Liver (tissue), 8 donors: ENCODE measurements at regions not wholly inside any gene's neighbourhood (a gene's known extent, or its start where the extent isn't known, plus 50 kb on each side); places are given as distances from the start of the nearest gene placed in this dataset.

Experiments used
- DNase-seq: peaks from one replicate; pipeline ENCODE4 v3.0.0-alpha.2; 2017; ENCODE audit warnings: low spot score
- H3K27ac ChIP-seq, 2 donors: one replicate each; pipeline ENCODE4 v1.7.0; 2013; ENCODE audit warnings: inconsistent platforms in 2 of 2, low read length in 2 of 2, control low read depth in 1 of 2, low read depth in 1 of 2, mild to moderate bottlenecking in 1 of 2
- H3K27me3 ChIP-seq, 4 donors: one replicate each; pipeline versions ENCODE4 v1.6.1 to v1.7.0; 2013; ENCODE audit warnings: low read length in 3 of 4, inconsistent platforms in 1 of 4, mild to moderate bottlenecking in 1 of 4, moderate library complexity in 1 of 4; ENCODE audit not compliant: control insufficient read depth in 4 of 4, insufficient read depth in 4 of 4
- H3K36me3 ChIP-seq, 4 donors: one replicate each; pipeline versions ENCODE4 v1.6.1 to v1.7.0; 2013; ENCODE audit warnings: low read length in 3 of 4, mild to moderate bottlenecking in 3 of 4, low read depth in 1 of 4, moderate library complexity in 1 of 4; ENCODE audit not compliant: control insufficient read depth in 4 of 4, insufficient read depth in 3 of 4
- H3K4me1 ChIP-seq, 4 donors: one replicate each; pipeline versions ENCODE4 v1.6.1 to v1.7.0; 2013; ENCODE audit warnings: low read length in 3 of 4, mild to moderate bottlenecking in 3 of 4, moderate library complexity in 1 of 4; ENCODE audit not compliant: control insufficient read depth in 4 of 4, insufficient read depth in 4 of 4
- H3K4me3 ChIP-seq, 3 donors: one replicate each; pipeline versions ENCODE4 v1.6.1 to v1.7.0; 2013; ENCODE audit warnings: low read length in 3 of 3, control low read depth in 1 of 3, low read depth in 1 of 3, mild to moderate bottlenecking in 1 of 3
- H3K9ac ChIP-seq, 2 donors: one replicate each; pipeline ENCODE4 v1.7.0; 2013; ENCODE audit warnings: low read length in 2 of 2, mild to moderate bottlenecking in 2 of 2, moderate library complexity in 2 of 2, control low read depth in 1 of 2, low read depth in 1 of 2
- H3K9me3 ChIP-seq, 4 donors: one replicate each; pipeline versions ENCODE4 v1.6.1 to v1.7.0; 2013; ENCODE audit warnings: low read length in 3 of 4; ENCODE audit not compliant: control insufficient read depth in 4 of 4
- EGR1 ChIP-seq, 2 donors: IDR thresholded peaks; 2 replicates each; pipeline ENCODE4 v1.6.1; 2016 to 2018; ENCODE audit warnings: antibody characterized with exemption in 2 of 2, low read depth in 2 of 2
- FOXA1 ChIP-seq: IDR thresholded peaks from 2 replicates; pipeline ENCODE4 v1.6.1; 2016; ENCODE audit warnings: antibody characterized with exemption
- FOXA2 ChIP-seq: IDR thresholded peaks from 2 replicates; pipeline ENCODE4 v1.6.1; 2016; ENCODE audit warnings: antibody characterized with exemption
- GABPA ChIP-seq, 2 donors: IDR thresholded peaks in 1 of 2; conservative IDR thresholded peaks in 1 of 2; 2 replicates each; pipeline ENCODE4 v1.6.1; 2016; ENCODE audit warnings: antibody characterized with exemption in 2 of 2, mild to moderate bottlenecking in 1 of 2, moderate library complexity in 1 of 2
- HNF4A ChIP-seq, 2 donors: conservative IDR thresholded peaks; 2 replicates each; pipeline ENCODE4 v1.6.1; 2016; ENCODE audit warnings: antibody characterized with exemption in 2 of 2, mild to moderate bottlenecking in 2 of 2
- HNF4G ChIP-seq: IDR thresholded peaks from 2 replicates; pipeline ENCODE4 v1.6.1; 2016; ENCODE audit warnings: antibody characterized with exemption
- JUND ChIP-seq, 2 donors: IDR thresholded peaks; 2 replicates each; pipeline ENCODE4 v1.6.1; 2016; ENCODE audit warnings: antibody characterized with exemption in 2 of 2
- NR2F2 ChIP-seq: IDR thresholded peaks from 2 replicates; pipeline ENCODE4 v1.6.1; 2016; ENCODE audit warnings: antibody characterized with exemption
- RAD21 ChIP-seq, 2 donors: IDR thresholded peaks; 2 replicates each; pipeline ENCODE4 v1.6.1; 2016; ENCODE audit warnings: antibody characterized with exemption in 2 of 2, mild to moderate bottlenecking in 2 of 2
- RXRA ChIP-seq, 2 donors: IDR thresholded peaks; 2 replicates each; pipeline ENCODE4 v1.6.1; 2017 to 2018; ENCODE audit warnings: antibody characterized with exemption in 2 of 2, mild to moderate bottlenecking in 1 of 2
- SP1 ChIP-seq: IDR thresholded peaks from 2 replicates; pipeline ENCODE4 v1.6.1; 2018; ENCODE audit warnings: antibody characterized with exemption, mild to moderate bottlenecking
- TAF1 ChIP-seq: conservative IDR thresholded peaks from 2 replicates; pipeline ENCODE4 v1.6.1; 2016; ENCODE audit warnings: antibody characterized with exemption, mild to moderate bottlenecking
- YY1 ChIP-seq: IDR thresholded peaks from 2 replicates; pipeline ENCODE4 v1.6.1; 2016; ENCODE audit warnings: antibody characterized with exemption, mild to moderate bottlenecking
- WGBS: extraction: QIAGEN DNeasy Blood & Tissue Kit; methylation state at CpG from one replicate; pipeline ENCODE4 v1.1.7; 2013; 5-methylcytosine and 5-hydroxymethylcytosine counted together
- TF ChIP-seq, protein P1 (sequence below): IDR thresholded peaks from 2 replicates; pipeline ENCODE4 v1.6.1; 2016; ENCODE audit warnings: antibody characterized with exemption
- TF ChIP-seq, protein P2 (sequence below): fragments of 150-350 bp; IDR thresholded peaks from 2 replicates; pipeline ENCODE4 v1.5.1; 2017; ENCODE audit warnings: improper control_type of control experiment, low read depth, low read length; ENCODE audit not compliant: missing input control
- TF ChIP-seq, protein P3 (sequence below): IDR thresholded peaks from 2 replicates; pipeline ENCODE4 v1.6.1; 2016; ENCODE audit warnings: antibody characterized with exemption, mild to moderate bottlenecking
- TF ChIP-seq, protein P4 (sequence below): IDR thresholded peaks from 2 replicates; pipeline ENCODE4 v1.6.1; 2016; ENCODE audit warnings: antibody characterized with exemption
- TF ChIP-seq, protein P5 (sequence below): IDR thresholded peaks from 2 replicates; pipeline ENCODE4 v1.6.1; 2016; ENCODE audit warnings: antibody characterized with exemption
- donor health status: healthy.
- donor health status: healthy.
- donor health status: healthy.
- donor health status: healthy.
- donor health status: healthy.

DNA sequence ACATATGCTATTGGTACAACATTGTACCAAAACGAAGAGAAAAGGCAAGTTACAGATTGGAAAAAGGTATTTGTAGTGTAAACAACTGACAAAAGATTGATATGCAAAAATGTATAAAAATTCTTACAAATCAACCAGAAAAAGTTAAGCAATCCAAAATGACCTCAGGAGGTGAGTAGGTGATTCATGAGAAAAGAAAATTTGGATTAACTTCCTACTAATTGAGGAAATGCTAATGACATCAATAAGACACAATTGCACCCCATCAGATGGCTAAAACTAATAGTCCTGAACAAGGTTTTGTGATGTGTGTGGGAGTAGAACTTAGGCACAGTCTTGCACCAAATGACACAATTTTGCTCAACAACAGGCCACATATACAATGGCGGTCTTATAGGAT is 129.3 kb downstream of the COPS8 start:
- no peaks in the 10 kb centered on the region for H3K36me3 ChIP-seq
- 82% methylated on average over 2 of the region's 2 CpGs for WGBS
- no peak for TF ChIP-seq JUND (IDR thresholded peaks at IDR 0.05)
- TF ChIP-seq YY1: no peak
- TF ChIP-seq, protein P1, sequence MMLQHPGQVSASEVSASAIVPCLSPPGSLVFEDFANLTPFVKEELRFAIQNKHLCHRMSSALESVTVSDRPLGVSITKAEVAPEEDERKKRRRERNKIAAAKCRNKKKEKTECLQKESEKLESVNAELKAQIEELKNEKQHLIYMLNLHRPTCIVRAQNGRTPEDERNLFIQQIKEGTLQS: no peak
- no peak for TF ChIP-seq RXRA (IDR thresholded peaks at IDR 0.05)
- TF ChIP-seq FOXA2: no peak
- no peak for TF ChIP-seq HNF4A (conservative IDR thresholded peaks at IDR 0.05)
- TF ChIP-seq FOXA1: no peak
- TF ChIP-seq, protein P2, sequence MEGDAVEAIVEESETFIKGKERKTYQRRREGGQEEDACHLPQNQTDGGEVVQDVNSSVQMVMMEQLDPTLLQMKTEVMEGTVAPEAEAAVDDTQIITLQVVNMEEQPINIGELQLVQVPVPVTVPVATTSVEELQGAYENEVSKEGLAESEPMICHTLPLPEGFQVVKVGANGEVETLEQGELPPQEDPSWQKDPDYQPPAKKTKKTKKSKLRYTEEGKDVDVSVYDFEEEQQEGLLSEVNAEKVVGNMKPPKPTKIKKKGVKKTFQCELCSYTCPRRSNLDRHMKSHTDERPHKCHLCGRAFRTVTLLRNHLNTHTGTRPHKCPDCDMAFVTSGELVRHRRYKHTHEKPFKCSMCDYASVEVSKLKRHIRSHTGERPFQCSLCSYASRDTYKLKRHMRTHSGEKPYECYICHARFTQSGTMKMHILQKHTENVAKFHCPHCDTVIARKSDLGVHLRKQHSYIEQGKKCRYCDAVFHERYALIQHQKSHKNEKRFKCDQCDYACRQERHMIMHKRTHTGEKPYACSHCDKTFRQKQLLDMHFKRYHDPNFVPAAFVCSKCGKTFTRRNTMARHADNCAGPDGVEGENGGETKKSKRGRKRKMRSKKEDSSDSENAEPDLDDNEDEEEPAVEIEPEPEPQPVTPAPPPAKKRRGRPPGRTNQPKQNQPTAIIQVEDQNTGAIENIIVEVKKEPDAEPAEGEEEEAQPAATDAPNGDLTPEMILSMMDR: no peak
- TF ChIP-seq, protein P3, sequence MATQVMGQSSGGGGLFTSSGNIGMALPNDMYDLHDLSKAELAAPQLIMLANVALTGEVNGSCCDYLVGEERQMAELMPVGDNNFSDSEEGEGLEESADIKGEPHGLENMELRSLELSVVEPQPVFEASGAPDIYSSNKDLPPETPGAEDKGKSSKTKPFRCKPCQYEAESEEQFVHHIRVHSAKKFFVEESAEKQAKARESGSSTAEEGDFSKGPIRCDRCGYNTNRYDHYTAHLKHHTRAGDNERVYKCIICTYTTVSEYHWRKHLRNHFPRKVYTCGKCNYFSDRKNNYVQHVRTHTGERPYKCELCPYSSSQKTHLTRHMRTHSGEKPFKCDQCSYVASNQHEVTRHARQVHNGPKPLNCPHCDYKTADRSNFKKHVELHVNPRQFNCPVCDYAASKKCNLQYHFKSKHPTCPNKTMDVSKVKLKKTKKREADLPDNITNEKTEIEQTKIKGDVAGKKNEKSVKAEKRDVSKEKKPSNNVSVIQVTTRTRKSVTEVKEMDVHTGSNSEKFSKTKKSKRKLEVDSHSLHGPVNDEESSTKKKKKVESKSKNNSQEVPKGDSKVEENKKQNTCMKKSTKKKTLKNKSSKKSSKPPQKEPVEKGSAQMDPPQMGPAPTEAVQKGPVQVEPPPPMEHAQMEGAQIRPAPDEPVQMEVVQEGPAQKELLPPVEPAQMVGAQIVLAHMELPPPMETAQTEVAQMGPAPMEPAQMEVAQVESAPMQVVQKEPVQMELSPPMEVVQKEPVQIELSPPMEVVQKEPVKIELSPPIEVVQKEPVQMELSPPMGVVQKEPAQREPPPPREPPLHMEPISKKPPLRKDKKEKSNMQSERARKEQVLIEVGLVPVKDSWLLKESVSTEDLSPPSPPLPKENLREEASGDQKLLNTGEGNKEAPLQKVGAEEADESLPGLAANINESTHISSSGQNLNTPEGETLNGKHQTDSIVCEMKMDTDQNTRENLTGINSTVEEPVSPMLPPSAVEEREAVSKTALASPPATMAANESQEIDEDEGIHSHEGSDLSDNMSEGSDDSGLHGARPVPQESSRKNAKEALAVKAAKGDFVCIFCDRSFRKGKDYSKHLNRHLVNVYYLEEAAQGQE: no peak
- TF ChIP-seq EGR1 (IDR thresholded peaks at IDR 0.05; ENCODE audit: low read depth in 2 of 2): no peak
- TF ChIP-seq, protein P4, sequence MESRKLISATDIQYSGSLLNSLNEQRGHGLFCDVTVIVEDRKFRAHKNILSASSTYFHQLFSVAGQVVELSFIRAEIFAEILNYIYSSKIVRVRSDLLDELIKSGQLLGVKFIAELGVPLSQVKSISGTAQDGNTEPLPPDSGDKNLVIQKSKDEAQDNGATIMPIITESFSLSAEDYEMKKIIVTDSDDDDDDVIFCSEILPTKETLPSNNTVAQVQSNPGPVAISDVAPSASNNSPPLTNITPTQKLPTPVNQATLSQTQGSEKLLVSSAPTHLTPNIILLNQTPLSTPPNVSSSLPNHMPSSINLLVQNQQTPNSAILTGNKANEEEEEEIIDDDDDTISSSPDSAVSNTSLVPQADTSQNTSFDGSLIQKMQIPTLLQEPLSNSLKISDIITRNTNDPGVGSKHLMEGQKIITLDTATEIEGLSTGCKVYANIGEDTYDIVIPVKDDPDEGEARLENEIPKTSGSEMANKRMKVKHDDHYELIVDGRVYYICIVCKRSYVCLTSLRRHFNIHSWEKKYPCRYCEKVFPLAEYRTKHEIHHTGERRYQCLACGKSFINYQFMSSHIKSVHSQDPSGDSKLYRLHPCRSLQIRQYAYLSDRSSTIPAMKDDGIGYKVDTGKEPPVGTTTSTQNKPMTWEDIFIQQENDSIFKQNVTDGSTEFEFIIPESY: no peak
- no peak for TF ChIP-seq HNF4G
- TF ChIP-seq TAF1: no peak
- H3K27me3 ChIP-seq: no peaks in the 10 kb centered on the region
- H3K9ac ChIP-seq: no peak overlapping the region
- H3K9me3 ChIP-seq: no peaks in the 10 kb centered on the region
- no peak overlapping the region for H3K4me3 ChIP-seq
- no peaks in the 10 kb centered on the region for H3K4me1 ChIP-seq
- no peak for DNase-seq
- H3K27ac ChIP-seq: no peak overlapping the region

DNA sequence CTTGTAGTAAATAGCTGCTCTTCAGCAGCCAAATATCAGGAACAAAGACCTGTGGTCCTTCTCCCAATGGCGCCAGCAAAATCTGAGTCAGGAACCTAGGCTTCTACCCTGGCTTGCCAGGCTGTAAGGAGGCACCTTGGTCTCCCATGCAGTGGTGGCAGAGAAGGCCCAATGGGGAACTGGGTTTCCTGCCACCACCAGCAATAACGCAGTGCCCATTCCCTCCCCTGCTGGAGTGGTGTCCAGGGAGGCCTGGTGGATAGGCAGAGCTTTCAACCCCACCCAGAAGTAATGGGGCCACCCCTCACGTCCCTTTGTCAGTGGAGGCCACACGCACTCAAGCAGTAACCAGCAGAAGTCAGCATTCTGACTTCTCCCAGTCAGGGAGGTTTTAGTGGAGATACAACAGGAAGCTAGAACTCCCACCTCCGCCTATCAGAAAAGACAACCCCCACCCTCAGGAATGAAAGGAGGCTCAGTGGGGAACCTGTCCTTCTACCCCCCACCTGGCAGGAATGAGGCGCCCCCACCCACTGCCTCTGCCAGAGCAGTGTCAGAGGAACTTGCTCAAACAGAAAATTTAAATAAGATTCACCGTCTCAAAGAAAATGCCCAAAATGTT is 132.4 kb downstream of the COPS8 start:
- no peaks in the 10 kb centered on the region for H3K36me3 ChIP-seq
- WGBS: 72% methylated on average over 7 of the region's 7 CpGs
- no peak overlapping the region for H3K27ac ChIP-seq
- TF ChIP-seq RXRA (IDR thresholded peaks at IDR 0.05) (no peak), NR2F2 (no peak), GABPA (IDR thresholded peaks at IDR 0.05 in 1 of 2, conservative IDR thresholded peaks at IDR 0.05 in 1 of 2) (no peak), RAD21 (IDR thresholded peaks at IDR 0.05) (no peak), FOXA2 (no peak), SP1 (no peak), EGR1 (IDR thresholded peaks at IDR 0.05; ENCODE audit: low read depth in 2 of 2) (no peak), JUND (IDR thresholded peaks at IDR 0.05) (no peak), HNF4A (conservative IDR thresholded peaks at IDR 0.05) (no peak), HNF4G (no peak), YY1 (no peak), FOXA1 (no peak)
- TF ChIP-seq, protein P5, sequence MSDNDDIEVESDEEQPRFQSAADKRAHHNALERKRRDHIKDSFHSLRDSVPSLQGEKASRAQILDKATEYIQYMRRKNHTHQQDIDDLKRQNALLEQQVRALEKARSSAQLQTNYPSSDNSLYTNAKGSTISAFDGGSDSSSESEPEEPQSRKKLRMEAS: no peak
- TF ChIP-seq, protein P3: no peak
- TF ChIP-seq, protein P4: no peak

More for the DNA sequence above, 132.4 kb downstream of the COPS8 start:
- Histone ChIP-seq H3K27me3 (no peaks in the 10 kb centered on the region), H3K4me3 (no peak overlapping the region), H3K9me3 (no peaks in the 10 kb centered on the region), H3K4me1 (no peaks in the 10 kb centered on the region), H3K9ac (no peak overlapping the region)
- no peak for DNase-seq
